ENCODE measurements at regions not wholly inside any gene's neighbourhood (a gene's known extent, or its start where the extent isn't known, plus 50 kb on each side); places are given as distances from the start of the nearest gene placed in this dataset.

DNA sequence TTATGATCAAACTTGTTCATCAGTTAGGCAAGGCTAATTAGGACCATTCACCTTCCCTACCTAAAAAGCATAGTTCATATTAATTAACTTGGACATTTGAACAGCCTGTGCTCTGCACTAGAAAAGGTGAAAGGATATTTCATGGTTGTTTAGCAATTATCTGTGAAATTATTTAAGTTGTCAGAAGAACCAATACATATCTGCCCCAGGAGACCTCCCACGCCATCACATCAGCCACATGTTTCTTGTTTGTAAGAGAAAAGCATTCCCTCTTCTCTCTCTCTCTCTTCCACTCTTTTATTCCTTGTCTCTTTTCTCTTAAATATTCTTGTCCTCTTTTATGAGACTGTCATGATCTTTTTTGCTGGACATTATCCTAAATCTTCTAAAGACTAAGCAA, 282.0 kb upstream of the RND3 start:
- Histone ChIP-seq H3K4me2 (ENCODE audit: low read length) (no peak overlapping the region), H2AFZ (ENCODE audit: low read depth, low read length, poor library complexity, severe bottlenecking) (no peak overlapping the region), H3K4me3 (replicated peaks in 1 of 2; ENCODE audit: low read depth in 1 of 2, low read length in 2 of 2) (no peak overlapping the region), H3K9me2 (ENCODE audit: insufficient read depth) (no peaks in the 10 kb centered on the region), H3K27ac (ENCODE audit: low read depth, low read length) (no peak overlapping the region), H3K9ac (ENCODE audit: low read length) (no peak overlapping the region), H4K20me1 (ENCODE audit: insufficient read depth) (no peaks in the 10 kb centered on the region), H3K27me3 (ENCODE audit: insufficient read depth, low read length) (no peaks in the 10 kb centered on the region), H3K36me3 (ENCODE audit: control insufficient read depth in 1 of 2, insufficient read depth in 2 of 2, low read length in 2 of 2) (no peaks in the 10 kb centered on the region), H3K9me3 (ENCODE audit: control insufficient read depth in 1 of 2, insufficient read depth in 1 of 2, low read depth in 1 of 2, low read length in 2 of 2) (no peaks in the 10 kb centered on the region), H3K4me1 (ENCODE audit: control insufficient read depth in 1 of 2, insufficient read depth in 2 of 2, low read length in 2 of 2) (no peaks in the 10 kb centered on the region), H3K79me2 (ENCODE audit: insufficient read depth, low read length) (no peaks in the 10 kb centered on the region)
- ChIA-PET CTCF (no interaction called here), POLR2A (no interaction called here), RAD21 (ENCODE audit: low non-redundant PET in 1 of 2, low total read pairs in 2 of 2, uncharacterized antibody in 2 of 2, unreplicated experiment in 2 of 2) (no interaction called here)
- no TSS peak for BruUV-seq (replicated peaks)
- no peak for TF ChIP-seq YY1 (IDR thresholded peaks at IDR 0.05; ENCODE audit: extremely low read depth, insufficient replicate concordance, low read depth, low read length)
- DNase-seq (ENCODE audit: low read depth, low spot score) (no peak), ATAC-seq (no peak)
- intact Hi-C loops (cut with micrococcal nuclease) = no loop called here

DNA sequence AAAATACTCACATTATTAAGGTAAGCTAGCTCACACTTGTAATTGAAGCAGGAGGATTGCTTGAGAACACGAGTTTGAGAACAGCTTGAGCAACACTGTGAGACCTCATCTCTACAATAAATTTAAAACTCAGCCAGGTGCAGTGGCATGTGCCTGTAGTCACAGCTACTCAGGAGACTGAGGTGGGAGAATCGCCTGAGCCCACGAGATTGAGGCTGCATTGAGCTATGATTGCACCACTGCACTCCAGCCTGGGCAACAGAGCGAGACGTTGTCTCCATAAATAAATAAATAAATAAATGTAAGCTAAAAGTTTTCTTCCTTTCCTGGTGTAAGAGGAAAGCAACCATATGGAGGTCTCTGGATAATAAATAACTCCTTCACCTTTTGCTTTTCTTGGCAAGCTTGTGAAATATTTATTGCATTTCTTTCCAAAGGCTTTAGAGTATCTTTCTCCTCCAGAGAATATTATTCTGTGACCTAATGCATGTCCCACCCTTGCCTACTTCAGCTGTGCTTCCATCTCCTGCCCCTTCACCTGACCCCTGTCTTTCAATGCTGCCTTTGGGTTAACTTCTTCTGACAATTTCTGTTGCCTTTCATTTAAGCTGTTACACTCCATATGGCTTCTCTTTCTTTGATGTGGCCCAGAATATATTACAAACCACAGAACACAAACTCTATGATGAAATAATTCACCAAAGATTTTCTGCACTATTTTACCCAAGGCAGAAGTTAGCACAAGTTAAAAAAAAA, 280.7 kb upstream of the RND3 start:
- Histone ChIP-seq H3K9me2 (ENCODE audit: insufficient read depth) (no peaks in the 10 kb centered on the region), H3K27me3 (ENCODE audit: insufficient read depth, low read length) (no peaks in the 10 kb centered on the region), H3K9ac (ENCODE audit: low read length) (no peak overlapping the region), H3K9me3 (ENCODE audit: control insufficient read depth in 1 of 2, insufficient read depth in 1 of 2, low read depth in 1 of 2, low read length in 2 of 2) (no peaks in the 10 kb centered on the region), H3K36me3 (ENCODE audit: control insufficient read depth in 1 of 2, insufficient read depth in 2 of 2, low read length in 2 of 2) (no peaks in the 10 kb centered on the region), H3K4me3 (replicated peaks in 1 of 2; ENCODE audit: low read depth in 1 of 2, low read length in 2 of 2) (no peak overlapping the region), H4K20me1 (ENCODE audit: insufficient read depth) (no peaks in the 10 kb centered on the region), H3K79me2 (ENCODE audit: insufficient read depth, low read length) (no peaks in the 10 kb centered on the region), H3K4me1 (ENCODE audit: control insufficient read depth in 1 of 2, insufficient read depth in 2 of 2, low read length in 2 of 2) (no peaks in the 10 kb centered on the region), H2AFZ (ENCODE audit: low read depth, low read length, poor library complexity, severe bottlenecking) (no peak overlapping the region), H3K4me2 (ENCODE audit: low read length) (no peak overlapping the region), H3K27ac (ENCODE audit: low read depth, low read length) (no peak overlapping the region)
- ATAC-seq (no peak), DNase-seq (ENCODE audit: low read depth, low spot score) (no peak)
- intact Hi-C loops (cut with micrococcal nuclease) = no loop called here
- ChIA-PET POLR2A (no interaction called here), RAD21 (ENCODE audit: low non-redundant PET in 1 of 2, low total read pairs in 2 of 2, uncharacterized antibody in 2 of 2, unreplicated experiment in 2 of 2) (no interaction called here), CTCF (no interaction called here)
- no TSS peak for BruUV-seq (replicated peaks)
- no peak for TF ChIP-seq EZH2 (IDR thresholded peaks at IDR 0.05)

DNA sequence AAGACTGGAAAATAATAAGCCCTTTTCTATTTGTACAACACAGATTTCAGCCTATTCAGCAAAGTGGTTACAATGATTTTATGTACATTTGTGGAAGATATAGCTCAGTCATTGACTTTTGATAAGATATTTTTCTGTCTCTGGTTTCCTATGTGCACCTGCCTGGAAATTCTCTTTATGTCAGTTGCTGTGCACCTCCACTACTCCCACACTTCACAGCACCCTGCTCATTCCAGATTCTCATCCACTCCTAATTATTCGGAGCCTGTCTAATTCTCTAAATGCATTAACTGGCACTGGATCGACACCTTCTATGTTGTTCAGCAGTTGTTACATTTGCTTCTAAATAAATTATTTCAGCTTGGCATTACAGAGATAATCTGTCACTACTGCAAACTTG, 275.1 kb upstream of the RND3 start:
- intact Hi-C loops (cut with micrococcal nuclease) = no loop called here
- DNase-seq (ENCODE audit: low read depth, low spot score) = no peak
- Histone ChIP-seq H3K4me2 (ENCODE audit: low read length) (no peak overlapping the region), H3K36me3 (ENCODE audit: control insufficient read depth in 1 of 2, insufficient read depth in 2 of 2, low read length in 2 of 2) (no peaks in the 10 kb centered on the region), H3K9me3 (ENCODE audit: control insufficient read depth in 1 of 2, insufficient read depth in 1 of 2, low read depth in 1 of 2, low read length in 2 of 2) (no peaks in the 10 kb centered on the region), H3K27ac (ENCODE audit: low read depth, low read length) (no peak overlapping the region), H2AFZ (ENCODE audit: low read depth, low read length, poor library complexity, severe bottlenecking) (no peak overlapping the region), H4K20me1 (ENCODE audit: insufficient read depth) (no peaks in the 10 kb centered on the region), H3K9ac (ENCODE audit: low read length) (no peak overlapping the region), H3K27me3 (ENCODE audit: insufficient read depth, low read length) (no peaks in the 10 kb centered on the region), H3K79me2 (ENCODE audit: insufficient read depth, low read length) (no peaks in the 10 kb centered on the region), H3K9me2 (ENCODE audit: insufficient read depth) (no peaks in the 10 kb centered on the region), H3K4me3 (replicated peaks in 1 of 2; ENCODE audit: low read depth in 1 of 2, low read length in 2 of 2) (no peak overlapping the region), H3K4me1 (ENCODE audit: control insufficient read depth in 1 of 2, insufficient read depth in 2 of 2, low read length in 2 of 2) (no peaks in the 10 kb centered on the region)
- ChIA-PET POLR2A (no interaction called here), CTCF (no interaction called here), RAD21 (ENCODE audit: low non-redundant PET in 1 of 2, low total read pairs in 2 of 2, uncharacterized antibody in 2 of 2, unreplicated experiment in 2 of 2) (no interaction called here)
- no TSS peak for BruUV-seq (replicated peaks)
- ATAC-seq = no peak
- TF ChIP-seq FOSL1 (IDR thresholded peaks at IDR 0.05; ENCODE audit: low read depth) (no peak), JUND (IDR thresholded peaks at IDR 0.05) (no peak), YY1 (IDR thresholded peaks at IDR 0.05; ENCODE audit: extremely low read depth, insufficient replicate concordance, low read depth, low read length) (no peak), ZFX (IDR thresholded peaks at IDR 0.05) (no peak), TCF7L2 (IDR thresholded peaks at IDR 0.05; ENCODE audit: borderline replicate concordance, extremely low read depth, insufficient read depth, insufficient read length) (no peak)
- TF ChIP-seq, protein P1, sequence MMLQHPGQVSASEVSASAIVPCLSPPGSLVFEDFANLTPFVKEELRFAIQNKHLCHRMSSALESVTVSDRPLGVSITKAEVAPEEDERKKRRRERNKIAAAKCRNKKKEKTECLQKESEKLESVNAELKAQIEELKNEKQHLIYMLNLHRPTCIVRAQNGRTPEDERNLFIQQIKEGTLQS (IDR thresholded peaks at IDR 0.05) = no peak
- TF ChIP-seq, protein P2, sequence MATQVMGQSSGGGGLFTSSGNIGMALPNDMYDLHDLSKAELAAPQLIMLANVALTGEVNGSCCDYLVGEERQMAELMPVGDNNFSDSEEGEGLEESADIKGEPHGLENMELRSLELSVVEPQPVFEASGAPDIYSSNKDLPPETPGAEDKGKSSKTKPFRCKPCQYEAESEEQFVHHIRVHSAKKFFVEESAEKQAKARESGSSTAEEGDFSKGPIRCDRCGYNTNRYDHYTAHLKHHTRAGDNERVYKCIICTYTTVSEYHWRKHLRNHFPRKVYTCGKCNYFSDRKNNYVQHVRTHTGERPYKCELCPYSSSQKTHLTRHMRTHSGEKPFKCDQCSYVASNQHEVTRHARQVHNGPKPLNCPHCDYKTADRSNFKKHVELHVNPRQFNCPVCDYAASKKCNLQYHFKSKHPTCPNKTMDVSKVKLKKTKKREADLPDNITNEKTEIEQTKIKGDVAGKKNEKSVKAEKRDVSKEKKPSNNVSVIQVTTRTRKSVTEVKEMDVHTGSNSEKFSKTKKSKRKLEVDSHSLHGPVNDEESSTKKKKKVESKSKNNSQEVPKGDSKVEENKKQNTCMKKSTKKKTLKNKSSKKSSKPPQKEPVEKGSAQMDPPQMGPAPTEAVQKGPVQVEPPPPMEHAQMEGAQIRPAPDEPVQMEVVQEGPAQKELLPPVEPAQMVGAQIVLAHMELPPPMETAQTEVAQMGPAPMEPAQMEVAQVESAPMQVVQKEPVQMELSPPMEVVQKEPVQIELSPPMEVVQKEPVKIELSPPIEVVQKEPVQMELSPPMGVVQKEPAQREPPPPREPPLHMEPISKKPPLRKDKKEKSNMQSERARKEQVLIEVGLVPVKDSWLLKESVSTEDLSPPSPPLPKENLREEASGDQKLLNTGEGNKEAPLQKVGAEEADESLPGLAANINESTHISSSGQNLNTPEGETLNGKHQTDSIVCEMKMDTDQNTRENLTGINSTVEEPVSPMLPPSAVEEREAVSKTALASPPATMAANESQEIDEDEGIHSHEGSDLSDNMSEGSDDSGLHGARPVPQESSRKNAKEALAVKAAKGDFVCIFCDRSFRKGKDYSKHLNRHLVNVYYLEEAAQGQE (IDR thresholded peaks at IDR 0.05; ENCODE audit: low read depth) = no peak
